OCI-LY7 (cell line): ENCODE measurements at regions not wholly inside any gene's neighbourhood (a gene's known extent, or its start where the extent isn't known, plus 50 kb on each side); places are given as distances from the start of the nearest gene placed in this dataset.

ENCODE experiments used
- BruUV-seq: library from RNA; stranded (reverse); fragments of 400-500 nt; replicated peaks from 2 replicates; lab custom pipeline; 2021; lab: Mats Ljungman, UMichigan
- CTCF ChIA-PET: fragments of 300-600 bp; sonication (Branson Sonifier 250); formaldehyde crosslinking; loops from one replicate; lab custom pipeline; 2022; ENCODE audit warnings: antibody characterized with exemption; ENCODE audit not compliant: unreplicated experiment; lab: Charles Lee
- POLR2A ChIA-PET: fragments of 300-600 bp; sonication (Branson Sonifier 250); formaldehyde crosslinking; loops from one replicate; lab custom pipeline; 2022; ENCODE audit warnings: antibody characterized with exemption; lab: Charles Lee
- DNase-seq: peaks from one replicate; pipeline ENCODE4 v3.0.0-alpha.2; 2015; ENCODE audit warnings: low spot score
- H2AFZ ChIP-seq: fragments of 200-600 bp; sonication (generic), shearing (Covaris generic); 2 replicates; pipeline ENCODE4 v1.6.1; 2014; ENCODE audit warnings: mild to moderate bottlenecking, antibody characterized with exemption, low read length, moderate library complexity
- H3K27ac ChIP-seq: fragments of 200-600 bp; sonication (generic); 2 replicates; pipeline ENCODE4 v1.5.1; 2014; ENCODE audit warnings: mixed run types, low read depth, mild to moderate bottlenecking, moderate library complexity, low read length, inconsistent platforms; ENCODE audit not compliant: poor library complexity, severe bottlenecking
- H3K36me3 ChIP-seq: fragments of 200-600 bp; sonication (generic); 2 replicates; pipeline ENCODE4 v1.6.1; 2014; ENCODE audit warnings: mild to moderate bottlenecking, antibody characterized with exemption, low read length, moderate library complexity, mixed read lengths; ENCODE audit not compliant: insufficient read depth
- H3K4me1 ChIP-seq: fragments of 200-600 bp; sonication (generic); 2 replicates; pipeline ENCODE4 v1.5.1; 2014; ENCODE audit warnings: mild to moderate bottlenecking, low read length; ENCODE audit not compliant: insufficient read depth, poor library complexity, severe bottlenecking
- H3K4me2 ChIP-seq: fragments of 200-600 bp; sonication (generic); 2 replicates; pipeline ENCODE4 v1.6.1; 2014; ENCODE audit warnings: mild to moderate bottlenecking, low read length
- H3K4me3 ChIP-seq: fragments of 200-600 bp; sonication (generic); 2 replicates; pipeline ENCODE4 v1.5.1; 2014; ENCODE audit warnings: mild to moderate bottlenecking, low read depth, low read length; ENCODE audit not compliant: poor library complexity, severe bottlenecking
- H3K79me2 ChIP-seq: fragments of 200-600 bp; sonication (generic); 2 replicates; pipeline ENCODE4 v1.6.1; 2016; ENCODE audit warnings: low read depth, mild to moderate bottlenecking, low read length, moderate library complexity, mixed read lengths; ENCODE audit not compliant: insufficient read depth
- H3K9me2 ChIP-seq: fragments of 200-600 bp; sonication (generic); 2 replicates; pipeline ENCODE4 v1.6.1; 2016; ENCODE audit warnings: mild to moderate bottlenecking, low read length, mixed read lengths; ENCODE audit not compliant: insufficient read depth
- H3K9me3 ChIP-seq: fragments of 200-600 bp; sonication (generic); 2 replicates; pipeline ENCODE4 v1.6.1; 2014; ENCODE audit warnings: mild to moderate bottlenecking, mixed run types, low read length, mixed read lengths
- H4K20me1 ChIP-seq: fragments of 200-600 bp; sonication (generic); 2 replicates; pipeline ENCODE4 v1.6.1; 2014; ENCODE audit warnings: mild to moderate bottlenecking, antibody characterized with exemption, low read length, moderate library complexity, mixed read lengths; ENCODE audit not compliant: insufficient read depth
- EZH2phosphoT487 ChIP-seq: fragments of 200-600 bp; sonication (generic); IDR thresholded peaks from 2 replicates; pipeline ENCODE4 v1.6.1; 2018; ENCODE audit warnings: low read depth, borderline replicate concordance, mild to moderate bottlenecking, mixed run types, antibody characterized with exemption, low read length, moderate library complexity, mixed read lengths
- intact Hi-C: fragments of 100-400 bp; cut with micrococcal nuclease; formaldehyde crosslinking; loops from one replicate; pipeline ENCODE4 v1.10.0; 2022; ENCODE audit not compliant: unreplicated experiment
- TF ChIP-seq, protein P1 (sequence below): fragments of 200-600 bp; sonication (generic); conservative IDR thresholded peaks from 2 replicates; pipeline ENCODE4 v1.5.1; 2014; ENCODE audit warnings: mild to moderate bottlenecking, antibody characterized with exemption, low read length, moderate library complexity, mixed read lengths

DNA sequence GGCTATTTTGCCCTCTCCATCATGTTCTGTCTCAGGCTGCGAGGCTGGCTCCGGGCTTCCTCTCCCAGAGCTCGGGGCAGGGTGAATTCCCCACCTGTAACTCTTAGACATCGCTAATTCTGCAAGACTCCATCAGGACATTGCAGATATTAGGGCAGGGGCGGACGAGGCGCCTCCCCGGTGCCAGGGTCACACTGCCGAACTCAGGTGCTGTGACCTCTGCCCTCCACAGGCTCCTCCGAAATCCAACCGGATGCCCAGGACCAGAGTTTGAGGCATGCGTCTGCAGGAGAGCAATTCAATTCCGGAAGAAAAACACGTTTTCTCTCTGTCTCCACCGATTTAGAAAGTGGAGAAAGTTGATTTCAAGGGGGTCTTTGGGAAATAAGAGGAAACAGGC is 542.7 kb downstream of the BRD1 start:
- H4K20me1 ChIP-seq = no peaks in the 10 kb centered on the region
- intact Hi-C loops = no loop called here
- no peaks in the 10 kb centered on the region for H3K4me1 ChIP-seq
- POLR2A ChIA-PET = no interaction called here
- H3K4me2 ChIP-seq = no peak overlapping the region
- no peak for DNase-seq
- TF ChIP-seq, protein P1, sequence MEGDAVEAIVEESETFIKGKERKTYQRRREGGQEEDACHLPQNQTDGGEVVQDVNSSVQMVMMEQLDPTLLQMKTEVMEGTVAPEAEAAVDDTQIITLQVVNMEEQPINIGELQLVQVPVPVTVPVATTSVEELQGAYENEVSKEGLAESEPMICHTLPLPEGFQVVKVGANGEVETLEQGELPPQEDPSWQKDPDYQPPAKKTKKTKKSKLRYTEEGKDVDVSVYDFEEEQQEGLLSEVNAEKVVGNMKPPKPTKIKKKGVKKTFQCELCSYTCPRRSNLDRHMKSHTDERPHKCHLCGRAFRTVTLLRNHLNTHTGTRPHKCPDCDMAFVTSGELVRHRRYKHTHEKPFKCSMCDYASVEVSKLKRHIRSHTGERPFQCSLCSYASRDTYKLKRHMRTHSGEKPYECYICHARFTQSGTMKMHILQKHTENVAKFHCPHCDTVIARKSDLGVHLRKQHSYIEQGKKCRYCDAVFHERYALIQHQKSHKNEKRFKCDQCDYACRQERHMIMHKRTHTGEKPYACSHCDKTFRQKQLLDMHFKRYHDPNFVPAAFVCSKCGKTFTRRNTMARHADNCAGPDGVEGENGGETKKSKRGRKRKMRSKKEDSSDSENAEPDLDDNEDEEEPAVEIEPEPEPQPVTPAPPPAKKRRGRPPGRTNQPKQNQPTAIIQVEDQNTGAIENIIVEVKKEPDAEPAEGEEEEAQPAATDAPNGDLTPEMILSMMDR = no peak
- TF ChIP-seq EZH2phosphoT487 = no peak
- H3K4me3 ChIP-seq = no peak overlapping the region
- CTCF ChIA-PET = no interaction called here
- H3K79me2 ChIP-seq = no peaks in the 10 kb centered on the region
- no peaks in the 10 kb centered on the region for H3K36me3 ChIP-seq
- peaks cover 5% of the 10 kb centered on the region; the same call in 1 of the 2 replicates for H3K9me3 ChIP-seq
- no peaks in the 10 kb centered on the region for H3K9me2 ChIP-seq
- H2AFZ ChIP-seq = no peak overlapping the region
- BruUV-seq = no TSS peak
- H3K27ac ChIP-seq = no peak overlapping the region

GRCh38 chr22:49284056-49284784 is 543.5 kb downstream of the BRD1 start:
- no peaks in the 10 kb centered on the region for H3K9me2 ChIP-seq
- H3K79me2 ChIP-seq = no peaks in the 10 kb centered on the region
- intact Hi-C loops = no loop called here

GRCh38 chr22:49282596-49282995 is 545.1 kb downstream of the BRD1 start:
- peaks cover 7% of the 10 kb centered on the region; the same call in 1 of the 2 replicates for H3K9me3 ChIP-seq
- no peaks in the 10 kb centered on the region for H4K20me1 ChIP-seq
- H3K79me2 ChIP-seq = no peaks in the 10 kb centered on the region
- no peaks in the 10 kb centered on the region for H3K4me1 ChIP-seq
- H2AFZ ChIP-seq = no peak overlapping the region
- no peak for TF ChIP-seq EZH2phosphoT487
- TF ChIP-seq, protein P1 = no peak
- POLR2A ChIA-PET = no interaction called here
- H3K36me3 ChIP-seq = no peaks in the 10 kb centered on the region
- no TSS peak for BruUV-seq
- no peaks in the 10 kb centered on the region for H3K9me2 ChIP-seq
- intact Hi-C loops = no loop called here
- CTCF ChIA-PET = no interaction called here
- DNase-seq = no peak
- H3K4me2 ChIP-seq = no peak overlapping the region
- no peak overlapping the region for H3K4me3 ChIP-seq
- H3K27ac ChIP-seq = no peak overlapping the region

More at GRCh38 chr22:49284056-49284784, 543.5 kb downstream of the BRD1 start:
- no peak for TF ChIP-seq EZH2phosphoT487
- TF ChIP-seq, protein P1 = no peak
- no peak for DNase-seq
- BruUV-seq = no TSS peak
- Histone ChIP-seq H3K4me1 (no peaks in the 10 kb centered on the region), H3K27ac (no peak overlapping the region), H4K20me1 (no peaks in the 10 kb centered on the region), H2AFZ (no peak overlapping the region), H3K9me3 (peaks cover 7% of the 10 kb centered on the region; the same call in 1 of the 2 replicates), H3K4me2 (no peak overlapping the region), H3K36me3 (no peaks in the 10 kb centered on the region), H3K4me3 (no peak overlapping the region)
- ChIA-PET POLR2A (no interaction called here), CTCF (no interaction called here)
